GM10266 (cell line): ENCODE measurements at regions not wholly inside any gene's neighbourhood (a gene's known extent, or its start where the extent isn't known, plus 50 kb on each side); places are given as distances from the start of the nearest gene placed in this dataset.

ENCODE experiments used
- DNase-seq: peaks from one replicate; pipeline ENCODE4 v3.0.0; 2012; ENCODE audit errors: extremely low spot score
- CTCF ChIP-seq: IDR thresholded peaks from 2 replicates; pipeline ENCODE4 v1.5.1; 2012; ENCODE audit warnings: mild to moderate bottlenecking, low read depth; ENCODE audit not compliant: control insufficient read depth, insufficient read depth; ENCODE audit errors: missing control alignments

GRCh38 chr2:114032705-114033104 lies 142.8 kb downstream of the ACTR3 start:
- DNase-seq: no peak
- TF ChIP-seq CTCF: no peak

GRCh38 chr2:114034742-114035141 lies 144.9 kb downstream of the ACTR3 start:
- no peak for TF ChIP-seq CTCF
- no peak for DNase-seq

GRCh38 chr2:114038710-114039109 lies 148.8 kb downstream of the ACTR3 start:
- no peak for TF ChIP-seq CTCF
- no peak for DNase-seq

GRCh38 chr2:114039677-114040076 lies 149.8 kb downstream of the ACTR3 start:
- DNase-seq: no peak
- TF ChIP-seq CTCF: no peak

GRCh38 chr2:114040826-114041225 lies 150.9 kb downstream of the ACTR3 start:
- no peak for DNase-seq
- no peak for TF ChIP-seq CTCF

- no peak for DNase-seq
- TF ChIP-seq CTCF: no peak
These were observed 155.1 kb downstream of the ACTR3 start for GRCh38 chr2:114044985-114045384.

- TF ChIP-seq CTCF: no peak
- no peak for DNase-seq
These were observed 156.5 kb downstream of the ACTR3 start for GRCh38 chr2:114046373-114046772.
